MCF 10A (cell line): ENCODE measurements at regions not wholly inside any gene's neighbourhood (a gene's known extent, or its start where the extent isn't known, plus 50 kb on each side); places are given as distances from the start of the nearest gene placed in this dataset.

Experiments used
- BruUV-seq: library from RNA; stranded (reverse); fragments of 400-500 nt; replicated peaks from 2 replicates; lab custom pipeline; 2021; lab: Mats Ljungman, UMichigan
- CTCF ChIA-PET: fragments of 300-600 bp; sonication (Branson Sonifier 250); formaldehyde crosslinking; extraction: SDS; loops from one replicate; lab custom pipeline; 2021; ENCODE audit warnings: antibody characterized with exemption, inconsistent platforms; lab: Yijun Ruan, JAX
- POLR2A ChIA-PET: fragments of 300-600, 350-650 bp; sonication (Branson Sonifier 250); formaldehyde crosslinking; extraction: SDS; loops from one replicate; lab custom pipeline; 2020; ENCODE audit warnings: antibody characterized with exemption, inconsistent platforms; lab: Yijun Ruan, JAX
- DNase-seq: peaks from one replicate; pipeline ENCODE4 v3.0.0-alpha.2; 2018; ENCODE audit not compliant: unreplicated experiment
- H3K27ac Mint-ChIP-seq: one replicate; pipeline ENCODE4 v1.8.0; 2022; ENCODE audit warnings: mild to moderate bottlenecking, low read depth, mixed read lengths; ENCODE audit not compliant: unreplicated experiment
- H3K27me3 Mint-ChIP-seq: one replicate; pipeline ENCODE4 v1.8.0; 2022; ENCODE audit warnings: mixed read lengths; ENCODE audit not compliant: insufficient read depth, unreplicated experiment
- H3K36me3 Mint-ChIP-seq: one replicate; pipeline ENCODE4 v1.8.0; 2022; ENCODE audit warnings: mild to moderate bottlenecking, moderate library complexity, mixed read lengths; ENCODE audit not compliant: insufficient read depth, unreplicated experiment
- H3K4me1 Mint-ChIP-seq: one replicate; pipeline ENCODE4 v1.8.0; 2022; ENCODE audit warnings: mixed read lengths; ENCODE audit not compliant: insufficient read depth, unreplicated experiment
- H3K4me3 Mint-ChIP-seq: one replicate; pipeline ENCODE4 v1.8.0; 2022; ENCODE audit warnings: mild to moderate bottlenecking, moderate library complexity, mixed read lengths; ENCODE audit not compliant: unreplicated experiment
- H3K9me3 Mint-ChIP-seq: one replicate; pipeline ENCODE4 v1.8.0; 2022; ENCODE audit warnings: mixed read lengths; ENCODE audit not compliant: unreplicated experiment
- intact Hi-C: fragments of 100-400 bp; cut with micrococcal nuclease; formaldehyde crosslinking; loops from 2 replicates; pipeline ENCODE4 v1.14.1; 2022
- TF ChIP-seq, protein P1 (sequence below): fragments of 200-600 bp; IDR thresholded peaks from one replicate; pipeline ENCODE4 v1.8.0; 2022; ENCODE audit warnings: antibody characterized with exemption, mild to moderate bottlenecking; ENCODE audit not compliant: unreplicated experiment

GRCh38 chr13:22226086-22226485, 555.2 kb downstream of the FGF9 start:
- ChIA-PET CTCF (no interaction called here), POLR2A (interaction anchor here (0.7 kb wide), 1 partner anchor 9 kb away, joined by 3 read pairs; no protein-coding TSS in a partner anchor)
- H3K36me3 Mint-ChIP-seq: no peaks in the 10 kb centered on the region
- no peak for DNase-seq
- TF ChIP-seq, protein P1, sequence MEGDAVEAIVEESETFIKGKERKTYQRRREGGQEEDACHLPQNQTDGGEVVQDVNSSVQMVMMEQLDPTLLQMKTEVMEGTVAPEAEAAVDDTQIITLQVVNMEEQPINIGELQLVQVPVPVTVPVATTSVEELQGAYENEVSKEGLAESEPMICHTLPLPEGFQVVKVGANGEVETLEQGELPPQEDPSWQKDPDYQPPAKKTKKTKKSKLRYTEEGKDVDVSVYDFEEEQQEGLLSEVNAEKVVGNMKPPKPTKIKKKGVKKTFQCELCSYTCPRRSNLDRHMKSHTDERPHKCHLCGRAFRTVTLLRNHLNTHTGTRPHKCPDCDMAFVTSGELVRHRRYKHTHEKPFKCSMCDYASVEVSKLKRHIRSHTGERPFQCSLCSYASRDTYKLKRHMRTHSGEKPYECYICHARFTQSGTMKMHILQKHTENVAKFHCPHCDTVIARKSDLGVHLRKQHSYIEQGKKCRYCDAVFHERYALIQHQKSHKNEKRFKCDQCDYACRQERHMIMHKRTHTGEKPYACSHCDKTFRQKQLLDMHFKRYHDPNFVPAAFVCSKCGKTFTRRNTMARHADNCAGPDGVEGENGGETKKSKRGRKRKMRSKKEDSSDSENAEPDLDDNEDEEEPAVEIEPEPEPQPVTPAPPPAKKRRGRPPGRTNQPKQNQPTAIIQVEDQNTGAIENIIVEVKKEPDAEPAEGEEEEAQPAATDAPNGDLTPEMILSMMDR: no peak
- intact Hi-C loops: no loop called here
- no peak overlapping the region for H3K27ac Mint-ChIP-seq
- no peaks in the 10 kb centered on the region for H3K27me3 Mint-ChIP-seq
- no TSS peak for BruUV-seq
- H3K9me3 Mint-ChIP-seq: no peaks in the 10 kb centered on the region
- no peak overlapping the region for H3K4me3 Mint-ChIP-seq
- H3K4me1 Mint-ChIP-seq: no peaks in the 10 kb centered on the region

GRCh38 chr13:22227895-22228294, 557.0 kb downstream of the FGF9 start:
- H3K27me3 Mint-ChIP-seq: no peaks in the 10 kb centered on the region
- H3K9me3 Mint-ChIP-seq: no peaks in the 10 kb centered on the region
- no peaks in the 10 kb centered on the region for H3K36me3 Mint-ChIP-seq
- ChIA-PET POLR2A (no interaction called here), CTCF (interaction anchor here (0.6 kb wide), 1 partner anchor 72 kb away, joined by 5 read pairs; no protein-coding TSS in a partner anchor)
- BruUV-seq: no TSS peak
- H3K27ac Mint-ChIP-seq: no peak overlapping the region
- no peak overlapping the region for H3K4me3 Mint-ChIP-seq
- no peak for DNase-seq
- intact Hi-C loops: no loop called here
- TF ChIP-seq, protein P1: no peak
- no peaks in the 10 kb centered on the region for H3K4me1 Mint-ChIP-seq

DNA sequence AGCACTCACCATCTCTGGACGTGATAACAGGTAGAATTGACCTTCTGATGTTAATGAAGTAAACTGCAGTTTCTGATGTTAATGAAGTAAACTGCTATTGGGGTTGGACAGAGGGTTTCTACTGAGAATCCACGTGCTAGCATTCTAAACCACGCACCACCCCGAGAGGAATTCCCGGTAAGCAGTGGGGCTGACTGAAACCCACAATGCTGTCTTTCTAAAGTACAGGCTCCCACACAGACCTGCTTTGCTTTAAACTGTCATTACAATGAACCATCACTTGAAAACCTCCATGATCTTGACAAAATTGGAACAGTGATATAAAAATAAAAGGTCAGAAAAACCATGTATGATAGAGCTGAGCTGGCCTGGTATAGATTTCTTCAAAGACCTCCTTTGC, 559.0 kb downstream of the FGF9 start:
- TF ChIP-seq, protein P1: no peak
- no peaks in the 10 kb centered on the region for H3K9me3 Mint-ChIP-seq
- intact Hi-C loops: no loop called here
- H3K4me1 Mint-ChIP-seq: no peaks in the 10 kb centered on the region
- DNase-seq: no peak
- no peaks in the 10 kb centered on the region for H3K36me3 Mint-ChIP-seq
- H3K27me3 Mint-ChIP-seq: no peaks in the 10 kb centered on the region
- no TSS peak for BruUV-seq
- no peak overlapping the region for H3K27ac Mint-ChIP-seq
- ChIA-PET CTCF (no interaction called here), POLR2A (no interaction called here)
- no peak overlapping the region for H3K4me3 Mint-ChIP-seq

GRCh38 chr13:22232186-22232585, 561.3 kb downstream of the FGF9 start:
- TF ChIP-seq, protein P1: no peak
- POLR2A ChIA-PET: interaction anchor here (0.6 kb wide), 2 partner anchors 53 to 119 kb away, joined by 3 read pairs; no protein-coding TSS in a partner anchor
- Mint-ChIP-seq H3K36me3 (no peaks in the 10 kb centered on the region), H3K9me3 (no peaks in the 10 kb centered on the region), H3K4me3 (no peak overlapping the region), H3K27me3 (no peaks in the 10 kb centered on the region), H3K4me1 (peaks cover 7% of the 10 kb centered on the region), H3K27ac (no peak overlapping the region)
- CTCF ChIA-PET: interaction anchor here (0.7 to 0.9 kb wide), 2 partner anchors 47 to 785 kb away, joined by 3 read pairs; no protein-coding TSS in a partner anchor
- no TSS peak for BruUV-seq
- intact Hi-C loops: no loop called here
- no peak for DNase-seq
